Lower leg skin (tissue), 3 donors: ENCODE measurements at regions not wholly inside any gene's neighbourhood (a gene's known extent, or its start where the extent isn't known, plus 50 kb on each side); places are given as distances from the start of the nearest gene placed in this dataset.

Source experiments
- POLR2A ChIP-seq, 2 donors: fragments of 450-650 bp; IDR thresholded peaks; one replicate each; pipeline ENCODE4 v1.6.1; 2016 to 2017; ENCODE audit warnings: antibody characterized with exemption in 2 of 2, mild to moderate bottlenecking in 1 of 2, moderate library complexity in 1 of 2
- TF ChIP-seq, protein P1 (sequence below), 3 donors: fragments of 450-650 bp; IDR thresholded peaks; one replicate each; pipeline ENCODE4 v1.5.1; 2016; ENCODE audit warnings: antibody characterized with exemption in 3 of 3, mild to moderate bottlenecking in 3 of 3, moderate library complexity in 2 of 3

DNA sequence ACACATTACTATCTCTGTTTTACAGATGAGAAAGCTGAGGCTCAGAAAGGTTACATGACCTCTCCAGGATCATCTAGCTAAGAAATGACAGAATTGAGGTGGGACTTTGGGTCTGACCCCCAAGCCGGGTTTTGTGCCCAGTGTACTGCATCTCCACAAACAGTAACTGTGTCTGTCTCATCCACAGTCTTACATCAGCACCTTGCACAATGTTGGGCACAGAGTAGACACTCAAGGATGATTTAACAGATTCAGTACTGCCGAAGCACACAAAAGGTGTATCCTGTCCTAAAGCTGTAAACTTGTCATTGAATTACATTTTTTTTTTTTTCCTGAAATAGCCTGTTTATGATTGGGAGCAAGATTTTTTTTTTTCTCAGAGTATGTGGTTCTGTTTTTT lies 84.8 kb downstream of the ADCYAP1 start:
- TF ChIP-seq, protein P1, sequence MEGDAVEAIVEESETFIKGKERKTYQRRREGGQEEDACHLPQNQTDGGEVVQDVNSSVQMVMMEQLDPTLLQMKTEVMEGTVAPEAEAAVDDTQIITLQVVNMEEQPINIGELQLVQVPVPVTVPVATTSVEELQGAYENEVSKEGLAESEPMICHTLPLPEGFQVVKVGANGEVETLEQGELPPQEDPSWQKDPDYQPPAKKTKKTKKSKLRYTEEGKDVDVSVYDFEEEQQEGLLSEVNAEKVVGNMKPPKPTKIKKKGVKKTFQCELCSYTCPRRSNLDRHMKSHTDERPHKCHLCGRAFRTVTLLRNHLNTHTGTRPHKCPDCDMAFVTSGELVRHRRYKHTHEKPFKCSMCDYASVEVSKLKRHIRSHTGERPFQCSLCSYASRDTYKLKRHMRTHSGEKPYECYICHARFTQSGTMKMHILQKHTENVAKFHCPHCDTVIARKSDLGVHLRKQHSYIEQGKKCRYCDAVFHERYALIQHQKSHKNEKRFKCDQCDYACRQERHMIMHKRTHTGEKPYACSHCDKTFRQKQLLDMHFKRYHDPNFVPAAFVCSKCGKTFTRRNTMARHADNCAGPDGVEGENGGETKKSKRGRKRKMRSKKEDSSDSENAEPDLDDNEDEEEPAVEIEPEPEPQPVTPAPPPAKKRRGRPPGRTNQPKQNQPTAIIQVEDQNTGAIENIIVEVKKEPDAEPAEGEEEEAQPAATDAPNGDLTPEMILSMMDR (IDR thresholded peaks at IDR 0.05) = no peak
- no peak for TF ChIP-seq POLR2A (IDR thresholded peaks at IDR 0.05)
